Hepatocyte (in vitro differentiated cells): ENCODE measurements at regions not wholly inside any gene's neighbourhood (a gene's known extent, or its start where the extent isn't known, plus 50 kb on each side); places are given as distances from the start of the nearest gene placed in this dataset.

ENCODE experiments used
- EZH2 ChIP-seq: fragments of 200-600 bp; sonication (generic); IDR thresholded peaks from 2 replicates; pipeline ENCODE4 v1.6.1; 2016; ENCODE audit warnings: antibody characterized with exemption, mild to moderate bottlenecking, borderline replicate concordance
- EZH2phosphoT487 ChIP-seq: fragments of 200-600 bp; sonication (generic); IDR thresholded peaks from one replicate; pipeline ENCODE4 v1.6.1; 2018; ENCODE audit warnings: antibody characterized with exemption, mild to moderate bottlenecking, low read depth, moderate library complexity; ENCODE audit not compliant: unreplicated experiment, severe bottlenecking
- TF ChIP-seq, protein P1 (sequence below): fragments of 200-600 bp; sonication (generic); IDR thresholded peaks from 2 replicates; pipeline ENCODE4 v1.5.1; 2016; ENCODE audit warnings: antibody characterized with exemption, mild to moderate bottlenecking; ENCODE audit not compliant: poor library complexity

GRCh38 chrX:5632887-5633286 lies 595.8 kb downstream of the NLGN4X start:
- TF ChIP-seq, protein P1, sequence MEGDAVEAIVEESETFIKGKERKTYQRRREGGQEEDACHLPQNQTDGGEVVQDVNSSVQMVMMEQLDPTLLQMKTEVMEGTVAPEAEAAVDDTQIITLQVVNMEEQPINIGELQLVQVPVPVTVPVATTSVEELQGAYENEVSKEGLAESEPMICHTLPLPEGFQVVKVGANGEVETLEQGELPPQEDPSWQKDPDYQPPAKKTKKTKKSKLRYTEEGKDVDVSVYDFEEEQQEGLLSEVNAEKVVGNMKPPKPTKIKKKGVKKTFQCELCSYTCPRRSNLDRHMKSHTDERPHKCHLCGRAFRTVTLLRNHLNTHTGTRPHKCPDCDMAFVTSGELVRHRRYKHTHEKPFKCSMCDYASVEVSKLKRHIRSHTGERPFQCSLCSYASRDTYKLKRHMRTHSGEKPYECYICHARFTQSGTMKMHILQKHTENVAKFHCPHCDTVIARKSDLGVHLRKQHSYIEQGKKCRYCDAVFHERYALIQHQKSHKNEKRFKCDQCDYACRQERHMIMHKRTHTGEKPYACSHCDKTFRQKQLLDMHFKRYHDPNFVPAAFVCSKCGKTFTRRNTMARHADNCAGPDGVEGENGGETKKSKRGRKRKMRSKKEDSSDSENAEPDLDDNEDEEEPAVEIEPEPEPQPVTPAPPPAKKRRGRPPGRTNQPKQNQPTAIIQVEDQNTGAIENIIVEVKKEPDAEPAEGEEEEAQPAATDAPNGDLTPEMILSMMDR: no peak
- no peak for TF ChIP-seq EZH2phosphoT487
- TF ChIP-seq EZH2: no peak
